ENCODE measurements at regions not wholly inside any gene's neighbourhood (a gene's known extent, or its start where the extent isn't known, plus 50 kb on each side); places are given as distances from the start of the nearest gene placed in this dataset.

DNA sequence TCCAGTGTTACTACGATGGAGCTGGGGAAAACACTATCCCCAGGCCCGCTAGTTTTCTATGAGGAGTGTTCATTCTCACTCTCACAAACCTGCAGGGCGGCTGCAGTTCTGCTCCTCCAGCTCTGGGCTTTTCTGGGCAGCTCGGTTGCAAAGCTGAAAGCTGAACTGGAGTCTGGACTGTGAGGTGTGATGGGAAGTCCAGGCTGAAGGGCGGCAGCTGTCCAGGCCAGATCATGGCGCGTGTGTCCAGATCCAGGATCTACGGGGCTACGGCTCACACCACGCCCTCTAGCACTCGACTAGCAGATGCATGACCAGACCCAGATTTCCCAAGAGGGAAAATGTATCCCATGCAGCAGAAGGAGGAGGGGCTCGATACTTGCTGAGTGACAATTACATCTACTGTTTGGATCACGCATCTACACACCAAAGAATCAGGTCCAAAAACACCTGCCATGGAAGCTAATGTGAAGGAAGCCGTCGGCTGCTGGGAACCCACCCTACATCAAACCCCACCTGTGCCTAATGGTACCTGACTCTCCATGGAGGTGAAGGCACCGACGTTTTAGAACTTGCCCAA, 555.0 kb downstream of the BRD1 start:
- TF ChIP-seq, protein P1, sequence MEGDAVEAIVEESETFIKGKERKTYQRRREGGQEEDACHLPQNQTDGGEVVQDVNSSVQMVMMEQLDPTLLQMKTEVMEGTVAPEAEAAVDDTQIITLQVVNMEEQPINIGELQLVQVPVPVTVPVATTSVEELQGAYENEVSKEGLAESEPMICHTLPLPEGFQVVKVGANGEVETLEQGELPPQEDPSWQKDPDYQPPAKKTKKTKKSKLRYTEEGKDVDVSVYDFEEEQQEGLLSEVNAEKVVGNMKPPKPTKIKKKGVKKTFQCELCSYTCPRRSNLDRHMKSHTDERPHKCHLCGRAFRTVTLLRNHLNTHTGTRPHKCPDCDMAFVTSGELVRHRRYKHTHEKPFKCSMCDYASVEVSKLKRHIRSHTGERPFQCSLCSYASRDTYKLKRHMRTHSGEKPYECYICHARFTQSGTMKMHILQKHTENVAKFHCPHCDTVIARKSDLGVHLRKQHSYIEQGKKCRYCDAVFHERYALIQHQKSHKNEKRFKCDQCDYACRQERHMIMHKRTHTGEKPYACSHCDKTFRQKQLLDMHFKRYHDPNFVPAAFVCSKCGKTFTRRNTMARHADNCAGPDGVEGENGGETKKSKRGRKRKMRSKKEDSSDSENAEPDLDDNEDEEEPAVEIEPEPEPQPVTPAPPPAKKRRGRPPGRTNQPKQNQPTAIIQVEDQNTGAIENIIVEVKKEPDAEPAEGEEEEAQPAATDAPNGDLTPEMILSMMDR (conservative IDR thresholded peaks at IDR 0.05) = no peak
- no peak overlapping the region for H3K27ac ChIP-seq

GRCh38 chr22:49271831-49272230, 555.8 kb downstream of the BRD1 start:
- TF ChIP-seq, protein P1 (conservative IDR thresholded peaks at IDR 0.05) = no peak
- no peak overlapping the region for H3K27ac ChIP-seq

DNA sequence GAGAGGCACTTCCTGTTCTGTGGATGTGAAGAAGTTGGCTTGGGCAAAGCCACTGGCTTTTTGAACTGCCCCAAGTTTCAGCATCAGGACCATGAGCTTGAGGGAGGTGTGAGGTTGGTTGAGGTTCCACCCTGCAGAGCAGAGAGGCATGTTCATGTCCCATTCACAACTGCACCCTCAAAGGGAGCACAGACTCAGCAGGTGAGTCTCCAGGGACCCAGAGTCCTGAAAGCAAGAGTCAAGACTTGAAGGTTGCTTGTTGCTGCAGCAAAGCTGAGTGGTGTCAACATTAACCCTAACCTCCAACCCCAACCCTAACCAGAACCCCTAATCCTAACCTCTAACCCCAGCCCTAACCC, 556.3 kb downstream of the BRD1 start:
- H3K27ac ChIP-seq = no peak overlapping the region
- TF ChIP-seq, protein P1 (conservative IDR thresholded peaks at IDR 0.05) = no peak

DNA sequence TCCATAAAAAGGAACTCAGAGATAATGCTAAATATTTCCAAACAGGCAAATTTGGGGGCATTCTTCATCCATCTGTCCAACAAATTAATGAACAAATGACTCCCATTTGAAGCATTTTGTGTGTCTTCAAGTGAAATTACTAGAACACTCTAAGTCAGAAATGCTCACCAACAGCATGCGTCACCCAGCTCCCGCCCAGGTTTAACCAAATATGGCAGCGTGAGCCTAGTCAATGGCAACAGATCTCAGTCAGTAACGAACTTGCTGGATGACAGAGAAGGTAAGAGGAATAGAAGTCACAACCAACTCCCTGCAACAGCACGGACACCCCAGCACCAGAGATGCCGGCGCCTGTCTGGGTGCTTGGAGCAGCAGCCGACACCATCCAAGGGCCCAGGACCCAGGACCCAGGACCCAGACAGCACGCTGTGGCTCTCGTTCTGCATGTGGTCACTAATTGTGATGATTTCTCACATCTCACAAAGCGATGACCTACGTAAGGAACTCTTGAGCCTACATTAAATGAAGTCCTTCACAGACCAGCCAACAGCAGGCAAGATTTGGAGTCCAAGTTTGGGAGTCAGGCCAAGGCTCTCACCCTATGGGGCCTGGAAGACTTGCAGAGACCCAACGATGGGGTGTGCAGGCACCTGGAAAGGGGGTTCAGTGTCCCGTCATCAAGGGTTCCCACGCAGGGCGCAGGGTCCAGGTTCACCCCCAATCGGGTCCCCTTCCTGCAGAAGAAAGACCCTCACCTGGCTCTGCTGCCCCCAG, 556.9 kb downstream of the BRD1 start:
- no peak overlapping the region for H3K27ac ChIP-seq
- TF ChIP-seq, protein P1 (conservative IDR thresholded peaks at IDR 0.05) = no peak

DNA sequence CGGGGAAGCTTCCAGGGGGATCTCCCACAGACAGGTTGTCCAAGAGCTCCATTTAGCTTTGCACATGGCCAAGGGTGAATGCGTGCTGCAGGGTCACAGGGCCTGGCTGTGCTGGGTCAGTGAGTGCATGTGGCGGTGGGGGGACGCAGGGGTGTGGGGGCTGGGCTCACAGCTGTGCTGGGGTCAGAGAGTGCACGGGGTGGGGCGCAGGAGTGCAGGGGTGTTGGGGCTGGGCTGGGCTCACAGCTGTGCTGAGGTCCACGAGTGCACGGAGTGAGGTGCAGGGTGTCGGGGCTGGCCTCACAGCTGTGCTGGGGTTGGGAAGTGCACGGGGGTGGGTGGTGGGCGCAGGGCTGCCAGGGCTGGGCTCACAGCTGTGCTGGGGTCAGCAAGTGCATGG, 557.7 kb downstream of the BRD1 start:
- H3K27ac ChIP-seq = no peak overlapping the region
- TF ChIP-seq, protein P1 (conservative IDR thresholded peaks at IDR 0.05) = no peak

DNA sequence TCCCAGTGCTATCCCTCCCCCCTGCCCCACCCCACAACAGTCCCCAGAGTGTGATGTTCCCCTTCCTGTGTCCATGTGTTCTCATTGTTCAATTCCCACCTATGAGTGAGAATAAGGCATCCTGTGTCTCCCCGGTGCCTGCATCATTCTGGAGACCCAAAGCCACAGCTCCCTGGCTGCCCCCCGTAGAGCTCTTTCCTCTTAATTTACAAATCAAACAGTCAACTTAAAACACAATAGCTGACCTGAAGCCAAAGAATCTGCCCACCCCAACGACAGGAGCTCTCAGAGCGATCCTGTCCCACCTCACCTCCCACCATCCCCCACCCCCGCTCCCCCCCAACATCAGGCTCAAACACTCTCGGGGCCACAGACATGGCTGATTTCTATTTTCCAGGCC, 558.3 kb downstream of the BRD1 start:
- no peak overlapping the region for H3K27ac ChIP-seq
- TF ChIP-seq, protein P1 (conservative IDR thresholded peaks at IDR 0.05) = no peak

DNA sequence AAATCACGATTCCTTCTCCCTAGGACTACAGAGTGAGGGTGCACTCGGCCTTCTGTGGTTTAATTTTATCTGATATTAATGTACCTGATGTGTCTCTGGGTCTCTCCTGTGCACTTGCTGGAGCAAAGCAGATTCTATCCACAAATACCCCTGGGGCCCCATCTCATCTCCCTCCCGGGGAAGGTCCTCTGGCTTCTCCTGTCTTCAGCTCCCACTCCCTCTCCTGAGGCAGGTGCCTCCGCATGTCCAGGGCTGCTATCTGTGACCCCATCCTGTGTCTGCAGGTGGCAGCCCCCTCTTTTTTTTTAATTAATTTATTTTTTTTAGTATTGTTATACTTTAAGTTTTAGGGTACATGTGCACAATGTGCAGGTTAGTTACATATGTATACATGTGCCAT, 558.7 kb downstream of the BRD1 start:
- TF ChIP-seq, protein P1 (conservative IDR thresholded peaks at IDR 0.05) = no peak
- no peak overlapping the region for H3K27ac ChIP-seq

All from VCaP (cell line).